C4-2B (cell line): ENCODE measurements at regions not wholly inside any gene's neighbourhood (a gene's known extent, or its start where the extent isn't known, plus 50 kb on each side); places are given as distances from the start of the nearest gene placed in this dataset.

Source experiments
- CTCF ChIP-seq: fragments of 450-650 bp; conservative IDR thresholded peaks from 2 replicates; pipeline ENCODE4 v1.5.1; 2017; ENCODE audit warnings: mild to moderate bottlenecking
- ZFX ChIP-seq: fragments of 450-650 bp; IDR thresholded peaks from 2 replicates; pipeline ENCODE4 v1.6.1; 2017

DNA sequence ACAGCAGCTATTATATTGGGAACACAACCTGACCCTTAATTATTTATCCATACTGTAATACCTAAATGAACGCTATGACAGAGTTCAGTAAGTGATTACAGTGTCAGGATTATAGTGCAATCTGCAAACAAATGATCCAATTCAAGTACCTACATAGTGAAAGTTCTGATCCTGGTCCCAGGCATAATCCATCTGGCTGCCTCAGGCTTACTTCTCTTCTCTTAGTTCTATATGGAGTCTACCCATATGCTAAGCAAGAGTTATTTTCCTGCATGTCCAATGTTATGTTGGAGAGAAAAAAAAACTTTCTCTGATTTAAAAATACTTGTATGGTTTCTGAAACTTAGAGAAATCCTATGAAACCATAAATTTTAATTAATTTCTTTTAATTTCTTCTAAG lies 1487.7 kb upstream of the SLC10A2 start:
- TF ChIP-seq CTCF: no peak
- TF ChIP-seq ZFX: no peak
